B cell (primary cell): ENCODE measurements at regions not wholly inside any gene's neighbourhood (a gene's known extent, or its start where the extent isn't known, plus 50 kb on each side); places are given as distances from the start of the nearest gene placed in this dataset.

Experiments used
- ATAC-seq: fragments of 200-7000 bp; cut with Tn5 transposase; one replicate; pipeline ENCODE4 v1.10.0; 2021; ENCODE audit warnings: low read depth, mild to moderate bottlenecking, moderate number of reproducible peaks, moderate library complexity
- CTCF ChIA-PET: fragments of 350-600 bp; sonication (Branson Sonifier 250); formaldehyde crosslinking; loops from one replicate; lab custom pipeline; 2021; ENCODE audit warnings: antibody characterized with exemption, inconsistent platforms; lab: Charles Lee
- POLR2A ChIA-PET: fragments of 350-600 bp; sonication (Branson Sonifier 250); formaldehyde crosslinking; loops from one replicate; lab custom pipeline; 2021; ENCODE audit warnings: antibody characterized with exemption; lab: Charles Lee
- DNase-seq: peaks from one replicate; pipeline ENCODE4 v3.0.0; 2013
- H2AFZ ChIP-seq: 2 replicates; pipeline ENCODE4 v1.6.1; 2012; ENCODE audit warnings: mild to moderate bottlenecking, low read depth, low read length; ENCODE audit not compliant: insufficient read depth, poor library complexity, severe bottlenecking
- H3K27ac ChIP-seq, 2 donors: 1 replicate in 1 of 2; 2 replicates in 1 of 2; pipeline ENCODE4 v1.5.1; 2012 to 2013; ENCODE audit warnings: low read length in 2 of 2, mild to moderate bottlenecking in 2 of 2, moderate library complexity in 1 of 2
- H3K27me3 ChIP-seq, 4 experiments: fragments of 200-600 bp in 1 of 4; sonication (generic) in 1 of 4; replicated peaks in 1 of 4; 1 replicate in 2 of 4; 2 replicates in 2 of 4; pipeline versions ENCODE4 v1.6.1 to v1.7.0; 2013 to 2016; ENCODE audit warnings: low read length in 3 of 4, mild to moderate bottlenecking in 2 of 4, mixed read lengths in 1 of 4, moderate library complexity in 1 of 4; ENCODE audit not compliant: insufficient read depth in 4 of 4, control insufficient read depth in 3 of 4; ENCODE audit errors: control extremely low read depth in 1 of 4
- H3K36me3 ChIP-seq, 2 experiments: replicated peaks in 1 of 2; 1 replicate in 1 of 2; 2 replicates in 1 of 2; pipeline versions ENCODE4 v1.6.1 to v1.7.1; 2013; ENCODE audit warnings: low read length in 1 of 2; ENCODE audit not compliant: insufficient read depth in 2 of 2, control insufficient read depth in 1 of 2; ENCODE audit errors: control extremely low read depth in 1 of 2, extremely low read depth in 1 of 2
- H3K4me1 ChIP-seq, 2 donors: fragments of 200-600 bp in 1 of 2; sonication (generic) in 1 of 2; 1 replicate in 1 of 2; 2 replicates in 1 of 2; pipeline versions ENCODE4 v1.5.1 to v1.6.1; 2013 to 2017; ENCODE audit warnings: low read length in 2 of 2; ENCODE audit not compliant: control insufficient read depth in 2 of 2, insufficient read depth in 2 of 2
- H3K4me2 ChIP-seq: replicated peaks from 2 replicates; pipeline ENCODE3; 2012; ENCODE audit warnings: mild to moderate bottlenecking, low read depth, low read length; ENCODE audit not compliant: poor library complexity, severe bottlenecking
- H3K4me3 ChIP-seq, 5 experiments: fragments of 200-600 bp in 1 of 5; sonication (generic) in 1 of 5; 1 replicate in 3 of 5; 2 replicates in 2 of 5; pipeline versions ENCODE4 v1.5.1 to v1.7.0; 2011 to 2016; ENCODE audit warnings: low read length in 4 of 5, mild to moderate bottlenecking in 4 of 5, low read depth in 2 of 5, control low read depth in 1 of 5, moderate library complexity in 1 of 5; ENCODE audit not compliant: insufficient read depth in 1 of 5; ENCODE audit errors: control extremely low read depth in 1 of 5, extremely low read depth in 1 of 5
- H3K79me2 ChIP-seq: fragments of 200-600 bp; sonication (generic); one replicate; pipeline ENCODE4 v1.6.0; 2016; ENCODE audit warnings: low read length; ENCODE audit not compliant: control insufficient read depth, insufficient read depth
- H3K9ac ChIP-seq: fragments of 200-600 bp; sonication (generic); 2 replicates; pipeline ENCODE4 v1.6.1; 2017; ENCODE audit warnings: mild to moderate bottlenecking, low read length, moderate library complexity
- H3K9me3 ChIP-seq, 3 donors: one replicate each; pipeline versions ENCODE4 v1.6.1 to v1.7.1; 2013; ENCODE audit warnings: low read length in 2 of 3; ENCODE audit not compliant: control insufficient read depth in 2 of 3, insufficient read depth in 1 of 3; ENCODE audit errors: control extremely low read depth in 1 of 3
- H4K20me1 ChIP-seq: 2 replicates; pipeline ENCODE4 v1.6.0; 2012; ENCODE audit warnings: mild to moderate bottlenecking, low read length; ENCODE audit not compliant: insufficient read depth, control insufficient read depth, poor library complexity, severe bottlenecking
- H3K27ac Mint-ChIP-seq: one replicate; pipeline ENCODE4 v1.8.0; 2021; ENCODE audit warnings: mixed read lengths
- H3K27me3 Mint-ChIP-seq: one replicate; pipeline ENCODE4 v1.8.0; 2021; ENCODE audit warnings: mixed read lengths
- H3K4me1 Mint-ChIP-seq: one replicate; pipeline ENCODE4 v1.8.0; 2021; ENCODE audit warnings: mixed read lengths
- H3K4me3 Mint-ChIP-seq: one replicate; pipeline ENCODE4 v1.8.0; 2021; ENCODE audit warnings: mixed read lengths
- H3K9me3 Mint-ChIP-seq: one replicate; pipeline ENCODE4 v1.8.0; 2022; ENCODE audit warnings: mixed read lengths; ENCODE audit not compliant: insufficient read depth
- EZH2 ChIP-seq: IDR thresholded peaks from 2 replicates; pipeline ENCODE4 v1.6.1; 2012; ENCODE audit warnings: borderline replicate concordance, low read depth, mild to moderate bottlenecking, moderate library complexity, low read length; ENCODE audit not compliant: insufficient read depth, poor library complexity, severe bottlenecking
- WGBS: methylation state at CpG from one replicate; pipeline ENCODE4 v1.1.5; 2013; ENCODE audit warnings: missing lambda C conversion rate; ENCODE audit not compliant: insufficient coverage; 5-methylcytosine and 5-hydroxymethylcytosine counted together
- intact Hi-C: fragments of 100-400 bp; cut with micrococcal nuclease; formaldehyde crosslinking; loops from one replicate; pipeline ENCODE4 v1.10.0; 2022
- TF ChIP-seq, protein P1 (sequence below): fragments of 200-600 bp; IDR thresholded peaks from one replicate; pipeline ENCODE4 v1.8.0; 2022; ENCODE audit warnings: antibody characterized with exemption, mild to moderate bottlenecking

DNA sequence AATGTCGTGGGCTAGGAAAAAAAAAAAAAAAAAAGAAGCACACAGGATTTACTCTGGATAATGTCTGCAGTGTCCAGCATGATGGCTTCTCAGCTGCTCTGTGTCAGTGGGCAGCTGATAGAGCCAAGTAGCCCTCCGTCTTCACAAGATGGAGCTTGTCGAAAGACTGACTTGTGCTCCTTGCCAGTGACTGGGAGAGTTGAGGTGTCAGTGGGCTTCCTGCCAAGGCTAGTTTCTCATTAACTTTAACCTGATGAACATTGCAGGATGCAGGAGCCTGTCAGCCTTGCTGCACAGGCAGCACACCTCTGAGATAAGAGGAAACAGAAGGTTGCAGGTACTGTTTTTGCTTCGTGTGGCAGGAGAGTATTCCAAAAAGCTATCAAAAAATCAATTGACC is 171.4 kb upstream of the SGCD start:
- Histone ChIP-seq H3K36me3 (no peaks in the 10 kb centered on the region), H3K27ac (no peak overlapping the region), H3K4me3 (no peak overlapping the region), H4K20me1 (no peaks in the 10 kb centered on the region), H3K9me3 (no peaks in the 10 kb centered on the region), H3K4me1 (no peaks in the 10 kb centered on the region), H3K27me3 (no peaks in the 10 kb centered on the region), H3K4me2 (no peak overlapping the region), H2AFZ (no peak overlapping the region), H3K79me2 (no peaks in the 10 kb centered on the region), H3K9ac (no peak overlapping the region)
- Mint-ChIP-seq H3K27me3 (no peaks in the 10 kb centered on the region), H3K4me3 (no peak overlapping the region), H3K4me1 (no peaks in the 10 kb centered on the region), H3K27ac (no peak overlapping the region), H3K9me3 (no peaks in the 10 kb centered on the region)
- ATAC-seq (no peak), DNase-seq (no peak)
- TF ChIP-seq, protein P1, sequence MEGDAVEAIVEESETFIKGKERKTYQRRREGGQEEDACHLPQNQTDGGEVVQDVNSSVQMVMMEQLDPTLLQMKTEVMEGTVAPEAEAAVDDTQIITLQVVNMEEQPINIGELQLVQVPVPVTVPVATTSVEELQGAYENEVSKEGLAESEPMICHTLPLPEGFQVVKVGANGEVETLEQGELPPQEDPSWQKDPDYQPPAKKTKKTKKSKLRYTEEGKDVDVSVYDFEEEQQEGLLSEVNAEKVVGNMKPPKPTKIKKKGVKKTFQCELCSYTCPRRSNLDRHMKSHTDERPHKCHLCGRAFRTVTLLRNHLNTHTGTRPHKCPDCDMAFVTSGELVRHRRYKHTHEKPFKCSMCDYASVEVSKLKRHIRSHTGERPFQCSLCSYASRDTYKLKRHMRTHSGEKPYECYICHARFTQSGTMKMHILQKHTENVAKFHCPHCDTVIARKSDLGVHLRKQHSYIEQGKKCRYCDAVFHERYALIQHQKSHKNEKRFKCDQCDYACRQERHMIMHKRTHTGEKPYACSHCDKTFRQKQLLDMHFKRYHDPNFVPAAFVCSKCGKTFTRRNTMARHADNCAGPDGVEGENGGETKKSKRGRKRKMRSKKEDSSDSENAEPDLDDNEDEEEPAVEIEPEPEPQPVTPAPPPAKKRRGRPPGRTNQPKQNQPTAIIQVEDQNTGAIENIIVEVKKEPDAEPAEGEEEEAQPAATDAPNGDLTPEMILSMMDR, result no peak
- no peak for TF ChIP-seq EZH2
- intact Hi-C loops, result no loop called here
- ChIA-PET POLR2A (no interaction called here), CTCF (no interaction called here)
- 71% methylated on average over 1 of the region's 4 CpGs for WGBS

DNA sequence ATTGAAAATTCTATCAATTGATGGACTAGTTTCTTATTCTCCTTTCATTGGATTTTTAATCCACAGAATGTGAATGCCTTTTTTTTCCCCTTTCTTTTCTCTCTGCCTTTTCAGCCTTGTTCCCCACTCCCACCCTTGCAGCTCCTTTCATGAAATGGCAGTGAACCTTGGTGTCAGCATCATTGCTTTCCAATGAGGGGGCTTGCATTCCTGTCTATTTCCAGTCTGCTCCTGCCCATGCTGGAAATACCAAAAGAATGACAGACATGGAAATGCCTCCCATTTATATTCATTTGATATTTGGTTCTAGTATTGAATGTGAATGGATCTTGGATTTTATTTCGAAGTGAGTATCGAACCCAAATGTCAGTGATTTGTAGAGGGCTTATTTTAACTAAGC is 162.7 kb upstream of the SGCD start:
- Histone ChIP-seq H2AFZ (no peak overlapping the region), H3K4me3 (no peak overlapping the region), H4K20me1 (no peaks in the 10 kb centered on the region), H3K4me2 (no peak overlapping the region), H3K4me1 (no peaks in the 10 kb centered on the region), H3K27me3 (no peaks in the 10 kb centered on the region), H3K27ac (no peak overlapping the region), H3K36me3 (no peaks in the 10 kb centered on the region), H3K9me3 (no peaks in the 10 kb centered on the region), H3K9ac (no peak overlapping the region), H3K79me2 (no peaks in the 10 kb centered on the region)
- no peak overlapping the region for H3K4me3 Mint-ChIP-seq
- TF ChIP-seq EZH2, result no peak
- TF ChIP-seq, protein P1, result no peak
- H3K9me3 Mint-ChIP-seq, result no peaks in the 10 kb centered on the region
- DNase-seq (no peak), ATAC-seq (no peak)
- intact Hi-C loops, result no loop called here
- ChIA-PET POLR2A (no interaction called here), CTCF (no interaction called here)
- H3K27ac Mint-ChIP-seq, result no peak overlapping the region
- no CpG with 5 or more reads among the region's 2 CpGs for WGBS
- H3K27me3 Mint-ChIP-seq, result no peaks in the 10 kb centered on the region
- no peaks in the 10 kb centered on the region for H3K4me1 Mint-ChIP-seq
